ENCODE measurements at regions not wholly inside any gene's neighbourhood (a gene's known extent, or its start where the extent isn't known, plus 50 kb on each side); places are given as distances from the start of the nearest gene placed in this dataset.

DNA sequence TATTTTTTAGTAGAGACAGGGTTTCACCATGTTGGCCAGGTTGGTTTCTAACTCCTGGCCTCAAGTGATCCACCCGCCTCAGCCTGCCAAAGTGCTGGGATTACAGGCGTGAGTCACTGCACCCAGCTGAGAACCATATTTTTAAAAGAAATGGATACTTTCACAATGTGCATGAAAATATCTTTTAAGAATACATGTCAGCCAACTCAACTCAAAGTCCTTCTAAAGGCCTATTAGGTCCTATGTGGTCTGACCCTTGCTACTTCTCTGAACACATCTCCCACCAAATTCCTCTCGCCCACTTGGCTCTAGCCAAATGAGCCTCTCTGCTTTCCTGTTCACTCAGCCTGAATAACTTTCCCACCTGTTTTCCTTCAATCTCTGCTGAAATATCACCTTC is 119.6 kb downstream of the MTX2 start:
- in situ Hi-C loops (cut with HindIII; ENCODE audit: low pct_ligation_motif_present, low pct_unique_long_range_greater_than_20kb, low sequenced_read_pairs) = no loop called here
- no peak for DNase-seq

DNA sequence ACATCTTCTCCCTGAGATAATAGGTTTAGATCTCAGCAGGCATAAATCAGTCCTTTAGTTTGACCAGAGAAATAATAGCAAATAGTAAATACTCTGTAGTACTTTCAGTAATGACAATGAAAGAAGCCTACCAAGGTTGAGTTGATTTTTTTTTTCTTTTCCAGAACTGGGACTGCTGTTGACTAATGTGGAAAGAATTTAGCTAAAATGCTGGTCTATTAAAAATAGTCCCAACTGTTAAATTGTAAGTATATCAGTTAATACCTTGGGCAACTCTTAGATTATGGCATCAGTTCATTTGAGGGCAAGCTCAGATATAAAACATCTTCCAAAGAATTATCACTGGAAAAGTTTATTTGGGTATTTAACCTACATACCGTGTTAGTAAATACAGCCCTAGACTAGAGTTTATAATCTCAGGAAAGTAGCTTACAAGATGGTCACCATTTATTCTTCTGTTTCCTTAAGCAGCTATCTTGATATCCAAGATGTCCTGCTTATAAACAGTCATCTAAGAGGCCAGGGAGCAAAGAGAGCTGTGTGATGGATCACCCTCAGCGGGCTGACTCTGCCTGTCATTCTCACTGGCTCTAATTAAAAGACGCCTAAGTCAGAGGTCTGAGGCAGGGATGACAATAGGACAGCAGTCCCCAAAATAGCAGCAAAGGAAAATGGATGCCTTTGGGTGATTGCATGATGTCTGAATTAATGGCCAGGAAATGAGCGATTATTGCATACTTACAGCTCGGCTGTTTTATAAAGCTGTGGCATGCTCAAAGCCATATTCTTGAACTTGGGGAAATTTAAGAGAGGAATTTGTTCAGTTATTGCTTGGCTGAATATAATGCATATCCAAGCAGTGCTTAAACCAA is 121.3 kb downstream of the MTX2 start:
- DNase-seq = no peak
- in situ Hi-C loops (cut with HindIII; ENCODE audit: low pct_ligation_motif_present, low pct_unique_long_range_greater_than_20kb, low sequenced_read_pairs) = no loop called here

DNA sequence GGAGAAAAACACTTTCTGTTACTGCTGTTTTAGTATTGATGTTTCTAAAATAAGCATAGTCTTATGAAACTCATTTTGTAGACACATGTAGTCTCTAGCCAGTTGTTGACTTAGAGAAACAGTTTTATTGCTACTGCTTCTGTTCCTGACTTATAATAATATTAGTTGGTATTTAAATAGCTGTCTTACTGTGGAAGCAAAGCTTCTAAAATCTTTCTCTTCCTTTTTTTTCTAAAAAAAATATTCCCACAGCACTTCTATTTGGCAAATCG is 121.8 kb downstream of the MTX2 start:
- in situ Hi-C loops (cut with HindIII; ENCODE audit: low pct_ligation_motif_present, low pct_unique_long_range_greater_than_20kb, low sequenced_read_pairs) = no loop called here
- DNase-seq = no peak

DNA sequence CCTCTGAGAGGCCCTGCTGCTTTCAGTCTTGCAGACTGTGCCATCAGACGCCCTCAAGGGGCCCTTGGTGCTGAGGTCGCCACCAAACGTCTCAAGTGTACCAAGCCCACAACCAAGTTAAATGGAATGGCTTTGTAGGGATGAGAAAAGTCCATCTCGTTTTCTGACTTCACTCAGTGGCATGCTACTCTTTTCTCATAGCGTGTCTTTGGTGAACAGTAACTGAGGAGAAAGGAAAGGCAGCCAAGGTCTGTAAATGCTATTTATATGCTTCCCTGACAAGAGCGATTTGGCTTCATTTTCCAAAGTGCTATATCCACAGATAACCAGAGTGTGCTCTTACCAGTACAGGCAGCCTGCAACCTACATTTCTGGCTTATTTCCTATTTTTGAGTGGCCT is 123.0 kb downstream of the MTX2 start:
- DNase-seq = no peak

DNA sequence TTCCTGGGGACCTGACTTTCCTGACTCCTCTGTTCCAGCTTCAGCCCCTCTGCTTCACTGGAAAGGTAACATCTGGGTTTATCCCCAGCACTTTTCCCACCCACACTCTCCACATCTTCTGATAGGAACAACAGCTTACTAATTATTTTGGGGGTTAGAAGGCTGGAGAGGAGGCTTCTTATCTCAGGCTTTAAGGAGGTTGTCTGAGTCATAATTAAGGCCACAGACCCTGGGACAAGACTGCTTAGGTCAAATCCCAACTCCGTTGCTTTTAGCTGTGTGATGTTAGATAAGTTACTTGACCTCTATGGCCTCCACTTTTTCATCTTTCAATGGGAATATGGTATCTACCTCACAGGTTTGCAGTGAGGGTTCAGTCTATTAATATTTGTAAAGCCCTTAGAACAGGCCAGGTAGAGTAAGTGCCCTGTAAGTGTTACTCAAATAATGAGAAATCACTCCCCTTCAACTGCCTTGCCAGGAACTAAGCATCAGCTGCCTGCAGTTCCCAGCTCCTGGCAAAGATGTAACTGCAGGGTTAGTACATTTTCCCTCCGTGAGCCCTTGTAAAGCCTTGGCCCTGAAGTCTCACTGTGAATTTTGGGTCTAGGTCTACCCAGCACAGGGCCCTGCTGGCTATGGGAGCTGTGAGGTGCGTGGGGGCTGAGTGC is 123.6 kb downstream of the MTX2 start:
- in situ Hi-C loops (cut with HindIII; ENCODE audit: low pct_ligation_motif_present, low pct_unique_long_range_greater_than_20kb, low sequenced_read_pairs) = no loop called here
- no peak for DNase-seq

More for the DNA sequence above, 123.0 kb downstream of the MTX2 start:
- in situ Hi-C loops (cut with HindIII; ENCODE audit: low pct_ligation_motif_present, low pct_unique_long_range_greater_than_20kb, low sequenced_read_pairs) = no loop called here

DNA sequence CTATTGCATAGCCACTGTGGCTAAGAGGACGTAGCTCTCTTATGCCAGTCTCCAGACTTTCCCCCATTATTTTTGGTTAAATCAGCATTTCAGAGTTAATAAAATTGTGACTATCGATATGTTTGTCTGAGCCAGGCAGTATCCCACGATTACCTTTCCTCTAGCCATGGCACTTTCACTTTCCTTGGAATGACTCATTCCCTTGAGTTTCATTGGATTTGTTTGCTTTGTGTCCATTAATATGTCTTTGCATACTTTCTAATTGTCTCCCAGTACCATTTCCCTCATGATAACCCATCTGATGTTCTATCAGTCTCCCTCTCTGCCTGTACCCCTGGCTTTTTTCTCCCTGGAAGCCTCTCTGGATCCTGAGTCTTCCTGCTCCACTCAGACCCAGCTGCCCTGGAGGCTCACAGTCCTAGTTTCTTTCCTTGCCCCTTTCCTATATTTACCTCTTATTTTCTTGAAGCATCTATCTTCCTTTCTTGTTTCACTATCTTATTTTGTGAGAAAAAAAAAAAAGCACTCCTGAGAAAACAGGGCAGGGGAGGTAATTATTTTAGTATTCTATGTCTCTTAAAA is 126.1 kb downstream of the MTX2 start:
- in situ Hi-C loops (cut with HindIII; ENCODE audit: low pct_ligation_motif_present, low pct_unique_long_range_greater_than_20kb, low sequenced_read_pairs) = no loop called here
- peak; percentile 67 for DNase-seq

DNA sequence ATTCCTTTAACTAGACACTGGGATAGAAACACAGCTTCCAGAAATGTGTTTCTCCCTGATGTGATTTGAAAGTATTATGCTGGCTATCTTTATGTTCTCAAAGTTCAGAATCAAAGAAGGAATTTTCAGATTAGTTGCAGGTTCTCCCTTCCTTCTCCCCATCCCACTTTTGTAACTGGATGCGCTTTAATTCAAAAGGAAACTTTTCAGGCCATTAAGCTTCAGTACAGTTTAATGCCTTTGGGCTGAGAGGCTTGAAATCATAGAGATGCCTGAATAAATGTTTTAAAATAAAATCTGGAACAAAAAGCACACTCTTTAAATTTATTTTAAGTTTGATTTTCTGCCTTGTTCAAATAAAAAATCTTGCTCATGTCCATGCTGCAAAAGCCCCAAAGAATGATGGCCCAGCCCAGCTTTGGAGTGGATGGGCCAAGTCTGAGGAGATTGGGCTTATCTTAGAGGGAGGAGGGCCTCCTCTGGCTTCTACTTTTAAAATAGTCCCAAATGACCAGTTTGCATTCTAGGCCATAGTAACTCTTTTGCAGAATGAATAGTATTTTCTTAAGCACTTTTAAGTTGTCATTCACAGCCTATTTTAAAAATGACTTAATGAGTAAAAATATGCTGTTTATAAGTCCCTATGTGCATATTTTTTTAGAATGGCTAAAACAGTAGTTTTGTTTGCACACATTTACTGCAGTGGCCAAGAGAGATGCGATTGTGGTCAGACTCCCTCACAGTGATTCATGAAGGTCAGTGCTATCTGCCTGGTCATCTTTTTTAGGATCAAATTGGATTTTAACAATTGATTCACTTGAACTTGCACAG is 129.2 kb downstream of the MTX2 start:
- in situ Hi-C loops (cut with HindIII; ENCODE audit: low pct_ligation_motif_present, low pct_unique_long_range_greater_than_20kb, low sequenced_read_pairs) = no loop called here
- DNase-seq = no peak

DNA sequence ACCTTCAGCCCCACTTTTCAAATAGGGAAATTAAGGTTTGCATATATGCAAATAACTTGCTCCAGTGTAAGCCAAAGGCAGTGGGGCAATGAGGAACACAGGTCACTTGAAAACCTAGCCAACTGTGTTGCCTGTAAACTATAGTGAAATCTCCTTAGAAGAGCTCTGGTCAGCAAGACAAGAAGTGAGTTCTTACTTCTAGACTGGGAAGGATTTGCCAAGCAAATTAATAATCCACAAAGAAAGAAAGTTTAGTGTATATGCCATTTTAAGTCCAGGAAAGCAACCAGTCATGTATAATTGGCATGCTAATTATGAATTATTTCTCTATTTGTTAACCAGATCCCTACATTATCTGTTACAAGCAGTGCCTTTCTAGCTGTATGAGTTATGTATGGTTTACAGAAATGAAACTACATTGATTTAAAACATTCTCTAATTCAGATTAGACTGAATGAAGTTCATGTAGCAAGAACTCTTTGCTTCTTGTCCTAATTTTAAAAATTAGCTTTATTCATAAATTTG is 129.9 kb downstream of the MTX2 start:
- no peak for DNase-seq
- in situ Hi-C loops (cut with HindIII; ENCODE audit: low pct_ligation_motif_present, low pct_unique_long_range_greater_than_20kb, low sequenced_read_pairs) = no loop called here

DNA sequence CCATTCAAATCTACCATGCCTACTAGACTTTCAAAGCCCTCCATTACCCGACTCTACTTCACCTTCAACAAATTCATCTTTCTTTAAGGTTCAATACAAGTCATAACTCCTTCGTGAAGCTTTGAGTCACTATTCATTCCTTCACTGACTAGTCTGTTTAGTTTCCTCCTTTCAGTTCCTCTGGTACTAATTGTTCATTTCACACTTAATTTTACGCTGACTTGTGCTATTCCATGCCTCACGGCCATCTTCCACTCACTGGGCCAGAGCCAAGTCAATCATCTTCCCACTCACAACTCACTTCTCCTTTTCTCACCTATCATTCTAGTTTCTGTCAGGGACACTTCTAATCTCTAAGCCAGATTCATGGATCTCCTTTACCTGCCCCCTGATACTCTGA is 136.2 kb downstream of the MTX2 start:
- DNase-seq = no peak
- in situ Hi-C loops (cut with HindIII; ENCODE audit: low pct_ligation_motif_present, low pct_unique_long_range_greater_than_20kb, low sequenced_read_pairs) = no loop called here

DNA sequence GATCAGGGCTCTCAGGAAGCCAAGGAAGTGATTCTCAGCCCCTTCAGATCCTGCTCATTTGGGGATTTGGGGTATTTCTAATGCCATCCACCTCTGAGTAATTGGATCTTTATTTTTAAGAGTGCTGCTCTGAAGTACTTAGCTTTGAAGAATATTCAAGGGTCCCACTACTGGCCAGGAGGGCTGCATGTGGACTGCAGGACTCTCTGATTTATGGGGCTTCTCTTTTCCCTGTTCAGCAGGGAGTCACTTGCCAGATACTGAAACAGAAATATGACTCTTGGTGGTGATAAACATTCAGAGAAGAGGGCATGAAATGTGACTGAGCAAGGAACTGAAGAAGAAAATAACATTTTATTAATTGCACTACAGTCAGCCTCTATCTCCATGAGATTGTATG is 138.5 kb downstream of the MTX2 start:
- in situ Hi-C loops (cut with HindIII; ENCODE audit: low pct_ligation_motif_present, low pct_unique_long_range_greater_than_20kb, low sequenced_read_pairs) = no loop called here
- DNase-seq = no peak

DNA sequence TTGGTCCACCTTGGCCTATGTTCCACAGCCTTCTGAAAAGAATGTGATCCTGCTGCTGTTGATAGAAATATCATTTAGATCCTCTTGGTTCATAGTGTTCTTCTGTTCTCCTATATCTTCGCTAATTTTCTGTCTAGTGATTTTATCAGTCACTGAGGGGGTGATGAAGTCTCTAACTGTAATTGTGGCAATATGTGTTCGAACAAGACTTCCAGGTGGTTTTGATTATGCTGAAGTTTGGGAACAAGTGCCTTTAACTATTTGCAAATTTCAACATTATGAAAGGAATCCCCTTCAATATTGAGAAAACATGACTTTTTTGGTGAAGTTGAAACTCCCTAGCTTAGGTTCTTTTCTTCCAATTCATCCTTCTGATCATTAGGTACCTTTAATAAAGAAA is 140.4 kb downstream of the MTX2 start:
- in situ Hi-C loops (cut with HindIII; ENCODE audit: low pct_ligation_motif_present, low pct_unique_long_range_greater_than_20kb, low sequenced_read_pairs) = no loop called here
- no peak for DNase-seq

DNA sequence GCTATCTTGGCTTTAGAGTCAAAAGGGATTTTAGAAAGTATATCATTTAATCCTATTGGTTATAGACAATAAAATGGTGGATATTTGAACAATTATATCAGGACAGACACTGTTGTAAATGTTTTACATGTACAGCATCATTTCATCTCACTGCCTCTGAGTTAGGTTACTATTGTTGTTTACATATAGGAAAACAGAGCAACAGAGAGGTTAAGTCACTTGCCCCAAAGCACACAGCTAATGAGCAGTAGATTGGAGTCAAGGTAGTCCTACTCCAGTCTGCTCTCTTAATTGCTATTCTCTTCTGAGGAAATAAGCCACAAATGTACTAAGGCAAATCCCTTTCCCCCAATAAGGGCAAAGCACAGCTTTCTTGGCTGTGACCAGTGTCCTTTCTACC is 142.9 kb downstream of the MTX2 start:
- in situ Hi-C loops (cut with HindIII; ENCODE audit: low pct_ligation_motif_present, low pct_unique_long_range_greater_than_20kb, low sequenced_read_pairs) = no loop called here
- DNase-seq = no peak

DNA sequence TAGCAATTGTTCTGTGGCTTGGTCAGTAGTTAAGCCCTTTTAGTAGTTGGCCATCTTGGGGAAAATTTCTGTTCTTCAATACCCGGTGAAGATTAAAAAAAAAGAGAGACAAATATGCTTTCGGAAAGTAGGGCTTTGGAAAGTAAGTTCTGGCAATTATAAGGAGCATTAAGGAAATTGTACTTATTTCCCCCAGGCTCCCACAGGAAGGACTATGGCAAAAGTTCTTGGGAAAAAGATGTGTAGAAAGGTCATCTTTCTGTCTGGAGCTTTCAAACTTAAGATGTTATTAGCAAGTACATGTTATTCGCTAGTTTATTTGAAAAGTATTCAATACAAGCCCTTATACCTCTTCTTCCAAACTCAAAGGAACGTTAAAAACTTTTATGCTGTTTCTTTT is 144.5 kb downstream of the MTX2 start:
- in situ Hi-C loops (cut with HindIII; ENCODE audit: low pct_ligation_motif_present, low pct_unique_long_range_greater_than_20kb, low sequenced_read_pairs) = no loop called here
- no peak for DNase-seq

DNA sequence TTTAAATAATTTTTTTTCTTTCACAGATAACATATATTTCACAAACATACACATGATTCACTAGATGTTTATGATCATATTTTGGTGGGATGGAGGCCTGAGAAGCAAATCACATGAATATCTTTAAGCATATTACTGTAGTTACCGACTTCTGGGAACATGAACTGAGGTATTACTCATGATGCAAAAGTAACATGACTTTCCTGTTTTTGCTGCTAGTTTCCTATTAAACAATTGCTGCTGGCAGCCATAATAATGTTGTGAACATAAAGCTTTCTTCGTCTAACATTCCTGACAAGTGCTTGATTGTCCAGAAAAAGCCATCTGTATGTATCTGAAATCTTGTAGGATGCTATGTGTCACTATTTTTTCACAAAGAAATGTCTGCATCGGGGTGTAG is 145.4 kb downstream of the MTX2 start:
- in situ Hi-C loops (cut with HindIII; ENCODE audit: low pct_ligation_motif_present, low pct_unique_long_range_greater_than_20kb, low sequenced_read_pairs) = no loop called here

DNA sequence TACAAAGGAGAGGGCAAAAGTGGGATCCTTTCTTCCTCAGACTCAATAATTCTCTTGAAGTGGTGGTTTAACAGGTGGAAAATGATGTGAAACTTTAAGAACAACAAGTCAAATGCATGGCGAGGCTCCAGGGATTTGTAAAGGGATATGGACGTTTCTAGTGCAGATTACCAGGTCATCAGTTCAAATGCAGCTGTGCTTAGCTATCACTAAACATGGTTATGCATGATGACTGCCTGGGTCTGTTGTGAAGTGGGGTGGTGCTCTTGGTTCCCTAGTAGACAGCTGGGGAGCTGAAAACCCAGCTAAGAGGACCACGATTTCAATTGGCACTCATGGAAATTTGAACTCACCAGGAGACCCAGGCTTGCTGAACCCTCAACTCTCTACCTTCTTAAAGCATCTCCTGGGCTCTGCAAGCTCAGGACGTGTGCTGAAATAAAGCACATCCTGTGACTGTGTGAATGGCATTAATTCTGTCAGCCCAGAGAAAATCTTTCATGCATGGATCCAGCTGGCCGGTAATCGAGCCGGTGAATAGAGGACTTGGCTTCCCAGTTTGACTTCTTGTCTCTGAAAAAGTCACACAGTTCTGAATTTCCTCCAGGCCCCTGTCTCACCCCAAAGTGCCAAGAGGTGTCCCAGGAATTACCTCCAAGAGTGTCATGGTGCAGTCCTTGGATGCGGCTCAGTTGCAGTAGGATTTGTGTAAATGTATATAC is 146.1 kb downstream of the MTX2 start:
- DNase-seq = no peak
- in situ Hi-C loops (cut with HindIII; ENCODE audit: low pct_ligation_motif_present, low pct_unique_long_range_greater_than_20kb, low sequenced_read_pairs) = no loop called here

More for the DNA sequence above, 145.4 kb downstream of the MTX2 start:
- no peak for DNase-seq

DNA sequence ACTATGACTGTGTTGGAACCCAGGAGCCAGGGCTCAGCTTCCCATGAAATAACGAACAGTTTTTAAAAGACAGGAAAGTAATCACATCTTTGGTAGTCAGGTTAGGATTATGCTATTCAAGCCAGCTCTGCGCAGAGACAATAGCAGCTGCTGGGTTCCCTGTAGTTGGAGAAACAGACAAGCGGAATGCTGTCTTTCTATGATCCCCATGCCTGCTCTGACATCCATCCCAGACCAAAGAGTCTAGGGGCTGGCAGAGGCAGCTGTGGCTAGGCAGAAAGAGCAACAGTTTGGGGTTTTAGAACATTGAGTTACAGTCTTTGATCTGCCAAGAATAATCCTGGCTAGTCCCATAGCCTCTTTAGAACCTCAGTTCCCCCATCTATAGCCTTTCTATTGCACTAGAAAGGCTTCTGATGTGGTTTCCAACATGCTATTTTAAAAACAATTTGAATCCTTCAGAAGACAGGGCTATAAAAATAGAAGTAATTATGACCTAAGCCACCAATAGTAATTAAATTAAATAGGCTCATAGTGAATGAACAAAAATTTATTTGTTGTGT is 146.8 kb downstream of the MTX2 start:
- no peak for DNase-seq

DNA sequence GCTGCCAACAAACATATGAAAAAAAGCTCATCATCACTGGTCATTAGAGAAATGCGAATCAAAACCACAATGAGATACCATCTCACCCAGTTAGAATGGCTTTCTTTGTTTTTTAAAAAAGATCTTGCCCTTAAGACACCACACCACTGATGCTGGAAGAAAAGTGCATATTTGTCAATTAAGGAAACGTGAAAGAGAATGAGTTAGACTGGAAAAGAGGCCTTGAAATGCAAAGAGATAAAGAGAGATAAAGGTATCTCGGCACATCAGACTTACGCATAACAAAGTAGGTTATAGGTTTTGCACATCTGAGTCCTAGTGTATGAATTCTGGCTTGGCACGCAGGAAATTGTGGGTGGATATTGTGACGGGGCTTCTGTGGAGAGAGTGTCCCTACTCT is 149.5 kb downstream of the MTX2 start:
- in situ Hi-C loops (cut with HindIII; ENCODE audit: low pct_ligation_motif_present, low pct_unique_long_range_greater_than_20kb, low sequenced_read_pairs) = no loop called here
- no peak for DNase-seq

More for the DNA sequence above, 146.8 kb downstream of the MTX2 start:
- in situ Hi-C loops (cut with HindIII; ENCODE audit: low pct_ligation_motif_present, low pct_unique_long_range_greater_than_20kb, low sequenced_read_pairs) = no loop called here

DNA sequence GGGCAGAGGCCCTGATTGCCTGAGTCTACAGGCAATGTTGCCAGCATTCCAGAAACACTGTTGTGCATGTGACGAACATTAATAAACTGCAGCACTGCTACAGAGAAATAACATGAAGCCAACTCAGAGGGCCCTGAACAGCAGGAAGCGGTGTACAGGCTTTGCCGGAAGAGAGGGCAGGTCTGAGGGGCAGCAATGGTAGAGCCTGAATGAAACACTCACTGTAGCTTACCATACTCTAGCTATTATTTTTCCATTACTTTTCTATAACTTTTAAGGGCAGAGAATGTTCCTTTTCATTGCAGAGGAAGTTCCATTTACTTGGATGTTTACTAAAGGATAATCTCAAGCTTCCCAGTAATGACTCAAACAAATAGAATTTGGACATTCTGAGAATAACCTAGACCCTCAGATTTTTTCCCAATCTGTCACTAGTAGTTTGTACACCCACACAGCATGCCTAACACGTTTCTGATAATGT is 150.4 kb downstream of the MTX2 start:
- DNase-seq = peak; percentile 19
- in situ Hi-C loops (cut with HindIII; ENCODE audit: low pct_ligation_motif_present, low pct_unique_long_range_greater_than_20kb, low sequenced_read_pairs) = no loop called here
